Uterus (tissue), 3 donors: ENCODE measurements at regions not wholly inside any gene's neighbourhood (a gene's known extent, or its start where the extent isn't known, plus 50 kb on each side); places are given as distances from the start of the nearest gene placed in this dataset.

Source experiments
- DNase-seq, 2 donors: peaks; one replicate each; pipeline ENCODE4 v3.0.0-alpha.2; 2019 to 2020
- H3K27ac ChIP-seq, 2 donors: fragments of 200-600 bp; sonication (generic); 1 replicate in 1 of 2; 2 replicates in 1 of 2; pipeline ENCODE4 v1.5.1; 2016 to 2018
- H3K27me3 ChIP-seq, 2 donors: fragments of 200-600 bp; sonication (generic); one replicate each; pipeline ENCODE4 v1.5.1; 2018 to 2019; ENCODE audit warnings: control low read depth in 1 of 2
- H3K36me3 ChIP-seq, 2 donors: fragments of 200-600 bp; sonication (generic); one replicate each; pipeline ENCODE4 v1.5.1; 2019; ENCODE audit warnings: control low read depth in 1 of 2
- H3K4me1 ChIP-seq, 2 donors: fragments of 200-600 bp; sonication (generic); one replicate each; pipeline ENCODE4 v1.5.1; 2018 to 2019; ENCODE audit warnings: control low read depth in 1 of 2
- H3K4me3 ChIP-seq, 2 donors: fragments of 200-600 bp; sonication (generic); 1 replicate in 1 of 2; 2 replicates in 1 of 2; pipeline ENCODE4 v1.5.1; 2018 to 2019; ENCODE audit warnings: mild to moderate bottlenecking in 1 of 2
- H3K9me3 ChIP-seq, 2 donors: fragments of 200-600 bp; sonication (generic); one replicate each; pipeline ENCODE4 v1.5.1; 2019; ENCODE audit warnings: control low read depth in 1 of 2
- POLR2A ChIP-seq, 2 donors: fragments of 450-650 bp; IDR thresholded peaks; one replicate each; pipeline ENCODE4 v1.6.1; 2016; ENCODE audit warnings: antibody characterized with exemption in 2 of 2, mild to moderate bottlenecking in 1 of 2, moderate library complexity in 1 of 2
- intact Hi-C: fragments of 100-400 bp; cut with DNase I; formaldehyde crosslinking; loops from one replicate; pipeline ENCODE4 v1.15.1; 2023; ENCODE audit warnings: low total_unique reads
- TF ChIP-seq, protein P1 (sequence below), 4 experiments: fragments of 200-600 bp in 2 of 4; fragments of 450-650 bp in 2 of 4; sonication (generic) in 2 of 4; IDR thresholded peaks; one replicate each; pipeline ENCODE4 v1.5.1; 2016 to 2019; ENCODE audit warnings: antibody characterized with exemption in 4 of 4, mild to moderate bottlenecking in 2 of 4, moderate library complexity in 1 of 4
- donor health status: DM: yes; HTN: yes; CAD: no.

DNA sequence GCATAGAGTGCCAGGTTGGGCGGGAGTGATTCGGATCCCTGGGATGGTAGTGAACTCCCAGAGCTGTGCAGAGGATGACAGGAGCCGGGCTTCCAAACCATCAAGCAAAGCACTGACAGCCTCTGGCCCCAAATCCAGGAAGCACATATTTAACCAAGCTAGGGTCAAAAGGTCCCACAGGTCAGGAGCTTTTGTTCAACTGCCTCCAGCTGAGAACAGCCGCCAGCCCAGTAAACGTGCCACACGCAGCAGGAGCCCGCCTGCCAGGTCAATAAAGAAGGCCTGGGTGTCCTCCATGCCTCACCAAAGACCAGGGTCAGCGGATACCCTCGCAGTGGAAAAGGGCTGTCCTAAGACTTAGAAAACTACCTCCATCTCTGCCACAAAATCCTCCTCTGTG is 184.7 kb upstream of the LINGO1 start:
- Histone ChIP-seq H3K36me3 (no peaks in the 10 kb centered on the region), H3K9me3 (no peaks in the 10 kb centered on the region), H3K4me3 (no peak overlapping the region), H3K27me3 (peaks cover 0 to 4% of the 10 kb centered on the region in 2 donors), H3K4me1 (peaks cover 0 to 19% of the 10 kb centered on the region in 2 donors), H3K27ac (no peak overlapping the region)
- TF ChIP-seq POLR2A (IDR thresholded peaks at IDR 0.05) = no peak
- TF ChIP-seq, protein P1, sequence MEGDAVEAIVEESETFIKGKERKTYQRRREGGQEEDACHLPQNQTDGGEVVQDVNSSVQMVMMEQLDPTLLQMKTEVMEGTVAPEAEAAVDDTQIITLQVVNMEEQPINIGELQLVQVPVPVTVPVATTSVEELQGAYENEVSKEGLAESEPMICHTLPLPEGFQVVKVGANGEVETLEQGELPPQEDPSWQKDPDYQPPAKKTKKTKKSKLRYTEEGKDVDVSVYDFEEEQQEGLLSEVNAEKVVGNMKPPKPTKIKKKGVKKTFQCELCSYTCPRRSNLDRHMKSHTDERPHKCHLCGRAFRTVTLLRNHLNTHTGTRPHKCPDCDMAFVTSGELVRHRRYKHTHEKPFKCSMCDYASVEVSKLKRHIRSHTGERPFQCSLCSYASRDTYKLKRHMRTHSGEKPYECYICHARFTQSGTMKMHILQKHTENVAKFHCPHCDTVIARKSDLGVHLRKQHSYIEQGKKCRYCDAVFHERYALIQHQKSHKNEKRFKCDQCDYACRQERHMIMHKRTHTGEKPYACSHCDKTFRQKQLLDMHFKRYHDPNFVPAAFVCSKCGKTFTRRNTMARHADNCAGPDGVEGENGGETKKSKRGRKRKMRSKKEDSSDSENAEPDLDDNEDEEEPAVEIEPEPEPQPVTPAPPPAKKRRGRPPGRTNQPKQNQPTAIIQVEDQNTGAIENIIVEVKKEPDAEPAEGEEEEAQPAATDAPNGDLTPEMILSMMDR (IDR thresholded peaks at IDR 0.05) = no peak
- intact Hi-C loops = no loop called here
- DNase-seq = no peak

DNA sequence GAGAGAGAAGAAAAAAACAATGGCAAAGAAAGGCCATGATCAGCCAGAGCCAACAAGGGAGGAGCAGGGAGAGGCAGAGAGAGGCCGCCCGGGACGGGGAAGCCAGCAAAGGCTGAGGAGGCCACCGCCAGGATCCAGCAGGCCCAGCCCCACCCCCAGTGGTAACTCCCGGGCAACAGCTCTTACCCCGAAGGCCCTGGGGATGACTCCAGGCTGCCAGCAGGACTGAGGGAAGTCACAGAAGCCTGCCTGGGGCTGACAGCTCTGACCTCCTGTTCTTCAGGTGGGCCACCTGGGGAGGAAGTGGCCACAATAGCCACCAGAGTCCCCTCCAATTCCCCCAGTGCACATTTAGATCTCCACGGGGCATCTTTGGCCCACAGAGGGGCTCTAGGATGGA is 184.3 kb upstream of the LINGO1 start:
- Histone ChIP-seq H3K4me1 (peaks cover 0 to 19% of the 10 kb centered on the region in 2 donors), H3K4me3 (no peak overlapping the region), H3K27me3 (peaks cover 0 to 4% of the 10 kb centered on the region in 2 donors), H3K36me3 (no peaks in the 10 kb centered on the region), H3K27ac (no peak overlapping the region), H3K9me3 (no peaks in the 10 kb centered on the region)
- no peak for DNase-seq
- intact Hi-C loops = no loop called here
- TF ChIP-seq POLR2A (IDR thresholded peaks at IDR 0.05) = no peak
- TF ChIP-seq, protein P1 (IDR thresholded peaks at IDR 0.05) = no peak

DNA sequence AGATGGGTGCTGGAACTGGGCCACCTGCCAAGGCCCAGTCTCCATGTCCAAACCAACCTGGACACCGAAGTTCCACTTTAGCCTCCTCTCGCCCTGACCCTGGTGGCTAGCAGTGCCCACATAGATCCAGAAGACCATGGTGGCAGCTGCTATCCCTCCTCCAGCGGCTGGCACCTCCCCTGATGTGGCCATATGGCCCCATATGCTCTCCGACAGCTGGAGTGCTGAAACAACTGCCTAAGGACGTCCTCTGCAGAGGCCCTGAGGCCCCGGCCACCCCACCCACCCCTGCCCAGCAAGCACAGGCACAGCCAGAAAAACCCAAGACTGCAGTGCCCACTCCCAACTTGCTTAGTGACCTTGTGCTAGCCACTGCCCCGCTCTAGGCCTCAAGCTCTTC is 182.3 kb upstream of the LINGO1 start:
- Histone ChIP-seq H3K4me1 (peaks cover 0 to 16% of the 10 kb centered on the region in 2 donors), H3K9me3 (no peaks in the 10 kb centered on the region), H3K27me3 (peaks cover 0 to 4% of the 10 kb centered on the region in 2 donors), H3K36me3 (no peaks in the 10 kb centered on the region), H3K27ac (no peak overlapping the region), H3K4me3 (no peak overlapping the region)
- TF ChIP-seq, protein P1 (IDR thresholded peaks at IDR 0.05) = no peak
- TF ChIP-seq POLR2A (IDR thresholded peaks at IDR 0.05) = no peak
- no peak for DNase-seq
- intact Hi-C loops = no loop called here

DNA sequence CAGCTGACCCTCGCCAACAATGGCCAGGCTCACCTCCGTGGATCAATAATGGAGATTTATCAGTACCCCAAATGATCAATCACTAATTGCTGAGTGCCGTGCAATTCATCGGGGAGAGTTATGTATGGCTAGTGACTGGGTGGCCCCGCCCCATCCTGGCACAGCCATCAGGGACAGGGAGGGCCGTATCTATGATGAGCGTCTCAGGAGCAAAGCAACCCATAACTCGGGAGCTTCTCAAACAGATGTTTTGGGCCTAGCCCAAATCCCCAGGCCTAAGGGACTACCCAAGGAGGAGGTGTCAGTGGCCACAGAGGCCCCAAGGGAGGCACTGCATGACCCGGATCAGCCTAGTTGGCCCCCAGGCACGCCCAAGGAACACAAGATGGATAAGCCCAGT is 180.0 kb upstream of the LINGO1 start:
- H3K36me3 ChIP-seq = no peaks in the 10 kb centered on the region
- intact Hi-C loops = no loop called here
- TF ChIP-seq POLR2A (IDR thresholded peaks at IDR 0.05) = no peak
- TF ChIP-seq, protein P1 (IDR thresholded peaks at IDR 0.05) = no peak
- H3K27me3 ChIP-seq = peaks cover 0 to 4% of the 10 kb centered on the region in 2 donors
- no peaks in the 10 kb centered on the region for H3K9me3 ChIP-seq
- no peak overlapping the region for H3K4me3 ChIP-seq
- H3K27ac ChIP-seq = no peak overlapping the region
- no peaks in the 10 kb centered on the region for H3K4me1 ChIP-seq
- DNase-seq = no peak

DNA sequence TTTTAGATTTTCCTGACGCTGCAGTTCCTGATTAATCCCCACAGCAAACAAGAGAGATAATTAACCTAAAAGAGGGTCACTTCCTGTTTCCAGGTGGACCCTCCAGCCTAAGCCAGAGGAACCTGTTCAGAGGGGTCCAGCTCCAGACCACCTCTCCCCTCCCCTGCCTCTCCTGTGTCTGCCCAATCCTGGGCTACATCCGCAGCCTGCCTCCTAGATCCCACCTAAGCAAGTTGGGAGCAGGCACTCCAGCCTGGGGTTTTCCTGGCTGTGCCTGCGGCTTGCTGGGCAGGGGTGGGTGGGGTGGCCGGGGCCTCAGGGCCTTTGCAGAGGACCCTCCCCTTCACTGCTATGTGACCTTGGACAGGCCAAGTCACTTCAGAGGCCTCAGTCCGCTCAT is 178.6 kb upstream of the LINGO1 start:
- Histone ChIP-seq H3K9me3 (no peaks in the 10 kb centered on the region), H3K36me3 (no peaks in the 10 kb centered on the region), H3K27ac (no peak overlapping the region), H3K4me3 (no peak overlapping the region), H3K4me1 (no peaks in the 10 kb centered on the region), H3K27me3 (no peaks in the 10 kb centered on the region)
- intact Hi-C loops = no loop called here
- TF ChIP-seq, protein P1 (IDR thresholded peaks at IDR 0.05) = no peak
- TF ChIP-seq POLR2A (IDR thresholded peaks at IDR 0.05) = no peak
- DNase-seq = no peak
